Osteoblast (primary cell): ENCODE measurements at regions not wholly inside any gene's neighbourhood (a gene's known extent, or its start where the extent isn't known, plus 50 kb on each side); places are given as distances from the start of the nearest gene placed in this dataset.

ENCODE experiments used
- DNase-seq: peaks from one replicate; pipeline ENCODE4 v3.0.0; 2011; ENCODE audit warnings: low spot score, mixed read lengths; ENCODE audit not compliant: insufficient read length; ENCODE audit errors: missing footprints
- H2AFZ ChIP-seq: 2 replicates; pipeline ENCODE4 v1.6.0; 2011; ENCODE audit warnings: mild to moderate bottlenecking, low read length
- H3K27ac ChIP-seq: 2 replicates; pipeline ENCODE4 v1.5.1; 2011; ENCODE audit warnings: mild to moderate bottlenecking, low read depth, low read length, moderate library complexity
- H3K27me3 ChIP-seq: 2 replicates; pipeline ENCODE4 v1.6.0; 2012; ENCODE audit warnings: mild to moderate bottlenecking, control low read depth, inconsistent platforms, low read length, moderate library complexity; ENCODE audit not compliant: insufficient read depth
- H3K36me3 ChIP-seq: 2 replicates; pipeline ENCODE4 v1.5.1; 2011; ENCODE audit warnings: mild to moderate bottlenecking, low read length, control low read depth, moderate library complexity; ENCODE audit not compliant: insufficient read depth
- H3K4me1 ChIP-seq: 2 replicates; pipeline ENCODE4 v1.5.1; 2011; ENCODE audit warnings: mild to moderate bottlenecking, low read length, control low read depth, moderate library complexity; ENCODE audit not compliant: insufficient read depth
- H3K4me2 ChIP-seq: 2 replicates; pipeline ENCODE4 v1.6.0; 2011; ENCODE audit warnings: mild to moderate bottlenecking, low read length; ENCODE audit not compliant: insufficient read depth
- H3K4me3 ChIP-seq: fragments of 200-600 bp; sonication (generic); 3 replicates; pipeline ENCODE4 v1.5.1; 2012; ENCODE audit warnings: mild to moderate bottlenecking, low read length, inconsistent platforms; ENCODE audit not compliant: insufficient read depth
- H3K79me2 ChIP-seq: 2 replicates; pipeline ENCODE4 v1.6.0; 2012; ENCODE audit warnings: mild to moderate bottlenecking, low read length, control low read depth, inconsistent platforms; ENCODE audit not compliant: insufficient read depth
- H3K9me3 ChIP-seq: 2 replicates; pipeline ENCODE4 v1.5.1; 2011; ENCODE audit warnings: low read depth, low read length, control low read depth
- H4K20me1 ChIP-seq: 2 replicates; pipeline ENCODE4 v1.6.0; 2012; ENCODE audit warnings: mild to moderate bottlenecking, low read length, control low read depth; ENCODE audit not compliant: insufficient read depth
- TF ChIP-seq, protein P1 (sequence below): IDR thresholded peaks from 2 replicates; pipeline ENCODE4 v1.5.1; 2011; ENCODE audit warnings: mild to moderate bottlenecking, low read depth, low read length, moderate library complexity; ENCODE audit errors: extremely low read depth

DNA sequence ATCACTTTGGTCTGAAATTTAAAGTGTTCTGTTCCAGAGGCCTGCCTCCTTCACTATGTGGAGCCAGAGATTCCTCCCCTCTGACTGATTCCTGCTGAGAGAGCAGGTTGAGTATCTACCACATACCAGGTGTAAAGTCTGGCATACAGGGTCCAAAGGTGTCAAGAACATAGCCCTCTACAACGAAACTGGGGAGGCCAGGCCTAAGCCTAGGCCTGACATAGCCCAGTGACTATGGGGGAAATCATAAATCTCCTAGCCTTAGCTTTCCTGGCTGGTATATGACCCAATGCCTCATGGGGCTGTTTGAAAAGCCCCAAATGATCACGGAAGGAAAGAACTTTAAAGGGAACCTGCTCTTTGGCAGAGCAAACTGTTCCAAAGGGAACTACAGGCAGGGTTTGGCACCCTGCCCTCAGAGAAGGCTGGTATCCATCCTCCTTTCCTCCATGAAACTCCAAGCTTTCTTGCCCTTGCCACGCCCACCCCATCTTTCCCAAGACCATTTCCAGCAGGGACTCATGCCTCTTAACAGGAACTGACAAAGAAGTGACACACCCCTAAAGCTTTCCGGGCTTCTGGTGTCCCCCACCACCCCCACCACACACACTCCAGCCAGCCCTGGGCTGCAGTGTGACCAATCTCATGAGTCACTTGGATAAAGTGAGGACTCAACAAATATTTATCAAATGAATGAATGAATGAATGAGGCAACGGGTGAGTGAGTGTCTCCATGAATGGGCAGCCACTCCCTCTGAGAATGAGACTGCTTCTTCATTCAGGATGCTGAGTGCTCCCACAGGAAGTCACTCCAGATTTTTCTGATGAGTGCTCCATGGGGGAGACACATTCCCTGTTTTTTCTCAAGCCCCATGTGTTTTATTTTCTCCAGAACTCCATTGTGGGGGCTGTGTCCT is 93.3 kb upstream of the CALM2 start:
- H3K36me3 ChIP-seq = no peaks in the 10 kb centered on the region
- no peak overlapping the region for H3K4me3 ChIP-seq
- peak overlapping the region; percentile 85 for H2AFZ ChIP-seq
- peak; percentile 98 for DNase-seq
- H4K20me1 ChIP-seq = no peaks in the 10 kb centered on the region
- peak overlapping the region; percentile 63 for H3K4me2 ChIP-seq
- TF ChIP-seq, protein P1, sequence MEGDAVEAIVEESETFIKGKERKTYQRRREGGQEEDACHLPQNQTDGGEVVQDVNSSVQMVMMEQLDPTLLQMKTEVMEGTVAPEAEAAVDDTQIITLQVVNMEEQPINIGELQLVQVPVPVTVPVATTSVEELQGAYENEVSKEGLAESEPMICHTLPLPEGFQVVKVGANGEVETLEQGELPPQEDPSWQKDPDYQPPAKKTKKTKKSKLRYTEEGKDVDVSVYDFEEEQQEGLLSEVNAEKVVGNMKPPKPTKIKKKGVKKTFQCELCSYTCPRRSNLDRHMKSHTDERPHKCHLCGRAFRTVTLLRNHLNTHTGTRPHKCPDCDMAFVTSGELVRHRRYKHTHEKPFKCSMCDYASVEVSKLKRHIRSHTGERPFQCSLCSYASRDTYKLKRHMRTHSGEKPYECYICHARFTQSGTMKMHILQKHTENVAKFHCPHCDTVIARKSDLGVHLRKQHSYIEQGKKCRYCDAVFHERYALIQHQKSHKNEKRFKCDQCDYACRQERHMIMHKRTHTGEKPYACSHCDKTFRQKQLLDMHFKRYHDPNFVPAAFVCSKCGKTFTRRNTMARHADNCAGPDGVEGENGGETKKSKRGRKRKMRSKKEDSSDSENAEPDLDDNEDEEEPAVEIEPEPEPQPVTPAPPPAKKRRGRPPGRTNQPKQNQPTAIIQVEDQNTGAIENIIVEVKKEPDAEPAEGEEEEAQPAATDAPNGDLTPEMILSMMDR = no peak
- H3K27me3 ChIP-seq = no peaks in the 10 kb centered on the region
- H3K4me1 ChIP-seq = peaks cover 24% of the 10 kb centered on the region
- peak overlapping the region; percentile 94 for H3K27ac ChIP-seq
- H3K79me2 ChIP-seq = no peaks in the 10 kb centered on the region
- H3K9me3 ChIP-seq = no peaks in the 10 kb centered on the region

GRCh38 chr2:47267711-47268086 is 91.4 kb upstream of the CALM2 start:
- TF ChIP-seq, protein P1 = no peak

DNA sequence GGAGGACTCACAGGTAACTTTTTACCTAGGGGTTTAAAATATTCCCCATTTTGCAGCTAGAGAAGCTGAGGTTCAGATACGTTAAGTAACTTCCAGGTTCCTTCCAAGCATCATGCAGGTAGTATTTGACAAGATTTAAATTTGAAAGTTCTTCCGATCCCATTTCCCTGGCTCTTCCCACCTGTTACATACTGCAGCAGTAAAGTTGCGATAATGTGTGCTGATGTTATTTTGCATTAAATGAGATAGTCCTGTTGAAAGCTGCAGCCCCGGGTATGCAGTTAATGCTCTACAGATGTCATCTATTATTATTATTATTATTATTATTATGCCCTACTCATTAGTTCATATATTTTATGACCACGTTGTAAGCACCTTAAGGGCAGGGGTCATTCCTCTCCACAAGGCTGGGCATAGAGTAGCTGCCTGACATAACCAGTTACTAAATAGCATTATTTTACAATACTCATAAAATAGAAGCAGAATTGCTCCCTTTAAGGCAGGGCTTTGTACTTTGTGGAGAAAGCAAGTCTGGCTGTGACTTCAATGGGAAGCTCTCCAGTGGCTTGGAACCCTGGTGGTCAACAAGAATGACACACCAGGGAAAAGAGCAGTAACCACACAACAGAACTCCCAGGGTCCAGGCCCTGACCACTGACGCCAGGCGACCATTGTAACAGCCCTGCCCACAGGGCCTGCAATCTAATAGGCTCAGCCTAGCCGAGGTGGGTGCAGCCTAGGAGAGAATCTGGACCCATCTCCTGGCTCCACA is 90.8 kb upstream of the CALM2 start:
- Histone ChIP-seq H3K27me3 (no peaks in the 10 kb centered on the region), H3K36me3 (no peaks in the 10 kb centered on the region), H4K20me1 (no peaks in the 10 kb centered on the region), H3K4me3 (no peak overlapping the region), H3K79me2 (no peaks in the 10 kb centered on the region), H3K4me2 (no peak overlapping the region), H3K27ac (no peak overlapping the region), H3K9me3 (no peaks in the 10 kb centered on the region), H2AFZ (peak overlapping the region; percentile 47), H3K4me1 (peaks cover 11% of the 10 kb centered on the region)
- DNase-seq = no peak
- TF ChIP-seq, protein P1 = no peak

More at GRCh38 chr2:47267711-47268086, 91.4 kb upstream of the CALM2 start:
- Histone ChIP-seq H3K36me3 (no peaks in the 10 kb centered on the region), H2AFZ (peak overlapping the region; percentile 47), H3K4me1 (peaks cover 14% of the 10 kb centered on the region), H3K4me3 (no peak overlapping the region), H3K27me3 (no peaks in the 10 kb centered on the region), H3K27ac (no peak overlapping the region), H4K20me1 (no peaks in the 10 kb centered on the region), H3K79me2 (no peaks in the 10 kb centered on the region), H3K4me2 (no peak overlapping the region), H3K9me3 (no peaks in the 10 kb centered on the region)
- no peak for DNase-seq

- H3K79me2 ChIP-seq = no peaks in the 10 kb centered on the region
- no peak for DNase-seq
- H3K4me2 ChIP-seq = no peak overlapping the region
- H3K36me3 ChIP-seq = no peaks in the 10 kb centered on the region
- no peak overlapping the region for H2AFZ ChIP-seq
- H3K4me1 ChIP-seq = peaks cover 11% of the 10 kb centered on the region
- H3K27ac ChIP-seq = no peak overlapping the region
- no peaks in the 10 kb centered on the region for H3K9me3 ChIP-seq
- H3K27me3 ChIP-seq = no peaks in the 10 kb centered on the region
- H4K20me1 ChIP-seq = no peaks in the 10 kb centered on the region
- TF ChIP-seq, protein P1 = no peak
- no peak overlapping the region for H3K4me3 ChIP-seq
Measured at GRCh38 chr2:47265751-47266231, 89.5 kb upstream of the CALM2 start.
